T-cell (primary cell): ENCODE measurements at regions not wholly inside any gene's neighbourhood (a gene's known extent, or its start where the extent isn't known, plus 50 kb on each side); places are given as distances from the start of the nearest gene placed in this dataset.

Experiments
- ATAC-seq, 4 experiments: fragments of 200-7000 bp in 3 of 4; fragments of 150-1000 bp in 1 of 4; cut with Tn5 transposase; replicated peaks in 1 of 4; 1 replicate in 3 of 4; 2 replicates in 1 of 4; pipeline ENCODE4 v1.10.0; 2021; ENCODE audit warnings: moderate library complexity in 3 of 4, mild to moderate bottlenecking in 2 of 4, moderate number of reproducible peaks in 1 of 4
- CTCF ChIA-PET, 2 donors: fragments of 300-600 bp; sonication (Branson Sonifier 250); formaldehyde crosslinking; loops; one replicate each; lab custom pipeline; 2022; ENCODE audit warnings: antibody characterized with exemption in 2 of 2; lab: Charles Lee
- POLR2A ChIA-PET, 2 donors: fragments of 300-600 bp; sonication (Branson Sonifier 250); formaldehyde crosslinking; loops; one replicate each; lab custom pipeline; 2022; ENCODE audit warnings: antibody characterized with exemption in 2 of 2; lab: Charles Lee
- DNase-seq, 35 experiments: peaks; one replicate each; pipeline versions ENCODE4 v3.0.0 to v3.0.0-alpha.2; 2013 to 2023
- H3K27ac ChIP-seq: one replicate; pipeline ENCODE4 v1.5.1; 2013; ENCODE audit warnings: low read length
- H3K27me3 ChIP-seq, 2 experiments: replicated peaks in 1 of 2; 1 replicate in 1 of 2; 2 replicates in 1 of 2; pipeline versions ENCODE4 v1.6.1 to v1.7.0; 2013; ENCODE audit warnings: low read length in 1 of 2, mixed read lengths in 1 of 2; ENCODE audit not compliant: control insufficient read depth in 2 of 2, insufficient read depth in 2 of 2; ENCODE audit errors: extremely low read depth in 1 of 2
- H3K36me3 ChIP-seq, 2 donors: 1 replicate in 1 of 2; 2 replicates in 1 of 2; pipeline versions ENCODE4 v1.6.1 to v1.7.0; 2013; ENCODE audit warnings: low read length in 1 of 2; ENCODE audit not compliant: control insufficient read depth in 2 of 2, insufficient read depth in 1 of 2; ENCODE audit errors: extremely low read depth in 1 of 2
- H3K4me1 ChIP-seq, 2 experiments: 1 replicate in 1 of 2; 2 replicates in 1 of 2; pipeline versions ENCODE4 v1.6.1 to v1.7.0; 2013; ENCODE audit warnings: low read length in 2 of 2, mixed read lengths in 1 of 2; ENCODE audit not compliant: insufficient read depth in 2 of 2, control insufficient read depth in 1 of 2; ENCODE audit errors: extremely low read depth in 1 of 2
- H3K4me3 ChIP-seq, 2 donors: 1 replicate in 1 of 2; 2 replicates in 1 of 2; pipeline versions ENCODE4 v1.5.1 to v1.7.0; 2013; ENCODE audit warnings: mild to moderate bottlenecking in 2 of 2, low read length in 1 of 2, moderate library complexity in 1 of 2; ENCODE audit not compliant: control insufficient read depth in 1 of 2; ENCODE audit errors: extremely low read depth in 1 of 2
- H3K9me3 ChIP-seq: 2 replicates; pipeline ENCODE4 v1.7.0; 2013
- H3K27ac Mint-ChIP-seq, 2 donors: one replicate each; pipeline ENCODE4 v1.8.0; 2020 to 2021; ENCODE audit warnings: mild to moderate bottlenecking in 2 of 2, mixed read lengths in 2 of 2
- H3K27me3 Mint-ChIP-seq, 2 donors: one replicate each; pipeline ENCODE4 v1.8.0; 2021 to 2022; ENCODE audit warnings: mixed read lengths in 2 of 2
- H3K36me3 Mint-ChIP-seq: one replicate; pipeline ENCODE4 v1.8.0; 2021; ENCODE audit warnings: mixed read lengths
- H3K4me1 Mint-ChIP-seq, 3 donors: one replicate each; pipeline ENCODE4 v1.8.0; 2020 to 2022; ENCODE audit warnings: mixed read lengths in 3 of 3, mild to moderate bottlenecking in 1 of 3
- H3K4me3 Mint-ChIP-seq, 3 donors: one replicate each; pipeline ENCODE4 v1.8.0; 2020 to 2022; ENCODE audit warnings: mild to moderate bottlenecking in 3 of 3, mixed read lengths in 3 of 3, moderate library complexity in 3 of 3
- H3K9me3 Mint-ChIP-seq, 3 donors: one replicate each; pipeline ENCODE4 v1.8.0; 2020 to 2022; ENCODE audit warnings: mixed read lengths in 3 of 3
- WGBS: methylation state at CpG from one replicate; pipeline ENCODE4 v1.1.5; 2013; ENCODE audit warnings: missing lambda C conversion rate; ENCODE audit not compliant: insufficient coverage; 5-methylcytosine and 5-hydroxymethylcytosine counted together

GRCh38 chr2:117562654-117563053 is 251.8 kb upstream of the DDX18 start:
- H3K27me3 Mint-ChIP-seq = no peaks in the 10 kb centered on the region
- H3K27ac ChIP-seq = no peak overlapping the region
- H3K4me1 ChIP-seq = no peaks in the 10 kb centered on the region
- CTCF ChIA-PET = no interaction called here
- H3K4me1 Mint-ChIP-seq = no peaks in the 10 kb centered on the region
- DNase-seq = no peak
- H3K36me3 Mint-ChIP-seq = no peaks in the 10 kb centered on the region
- H3K27ac Mint-ChIP-seq = no peak overlapping the region
- WGBS = 79% methylated on average over 2 of the region's 3 CpGs
- no peaks in the 10 kb centered on the region for H3K9me3 ChIP-seq
- POLR2A ChIA-PET = no interaction called here
- no peak overlapping the region for H3K4me3 ChIP-seq
- H3K9me3 Mint-ChIP-seq = peaks cover 7 to 16% (median 12%) of the 10 kb centered on the region in 3 donors
- no peak for ATAC-seq
- H3K4me3 Mint-ChIP-seq = no peak overlapping the region
- no peaks in the 10 kb centered on the region for H3K36me3 ChIP-seq
- H3K27me3 ChIP-seq = no peaks in the 10 kb centered on the region

GRCh38 chr2:117571590-117572349 is 242.7 kb upstream of the DDX18 start:
- DNase-seq = no peak
- ChIA-PET CTCF (no interaction called here), POLR2A (no interaction called here)
- H3K4me1 ChIP-seq = no peaks in the 10 kb centered on the region
- H3K9me3 ChIP-seq = no peaks in the 10 kb centered on the region
- H3K27me3 ChIP-seq = no peaks in the 10 kb centered on the region
- 100% methylated on average over 2 of the region's 3 CpGs for WGBS
- H3K27me3 Mint-ChIP-seq = no peaks in the 10 kb centered on the region
- H3K27ac Mint-ChIP-seq = no peak overlapping the region
- H3K27ac ChIP-seq = no peak overlapping the region
- no peak for ATAC-seq
- no peaks in the 10 kb centered on the region for H3K36me3 Mint-ChIP-seq
- no peaks in the 10 kb centered on the region for H3K36me3 ChIP-seq
- H3K4me1 Mint-ChIP-seq = no peaks in the 10 kb centered on the region
- no peak overlapping the region for H3K4me3 ChIP-seq
- peaks cover 12 to 30% (median 18%) of the 10 kb centered on the region in 3 donors for H3K9me3 Mint-ChIP-seq
- no peak overlapping the region for H3K4me3 Mint-ChIP-seq

GRCh38 chr2:117587310-117587709 is 227.2 kb upstream of the DDX18 start:
- Histone ChIP-seq H3K27ac (no peak overlapping the region), H3K36me3 (no peaks in the 10 kb centered on the region), H3K27me3 (no peaks in the 10 kb centered on the region), H3K4me3 (no peak overlapping the region), H3K4me1 (no peaks in the 10 kb centered on the region), H3K9me3 (no peaks in the 10 kb centered on the region)
- H3K27ac Mint-ChIP-seq = no peak overlapping the region
- H3K36me3 Mint-ChIP-seq = no peaks in the 10 kb centered on the region
- no peaks in the 10 kb centered on the region for H3K4me1 Mint-ChIP-seq
- ATAC-seq (no peak), DNase-seq (no peak)
- WGBS = no CpG with 5 or more reads among the region's 4 CpGs
- H3K27me3 Mint-ChIP-seq = no peaks in the 10 kb centered on the region
- no peak overlapping the region for H3K4me3 Mint-ChIP-seq
- ChIA-PET POLR2A (no interaction called here), CTCF (no interaction called here)
- peaks cover 0 to 23% (median 21%) of the 10 kb centered on the region in 3 donors for H3K9me3 Mint-ChIP-seq

GRCh38 chr2:117603060-117603459 is 211.4 kb upstream of the DDX18 start:
- no peak overlapping the region for H3K4me3 Mint-ChIP-seq
- Histone ChIP-seq H3K27ac (no peak overlapping the region), H3K36me3 (no peaks in the 10 kb centered on the region), H3K4me3 (no peak overlapping the region), H3K27me3 (no peaks in the 10 kb centered on the region), H3K9me3 (no peaks in the 10 kb centered on the region), H3K4me1 (no peaks in the 10 kb centered on the region)
- H3K27me3 Mint-ChIP-seq = peaks cover 0 to 7% of the 10 kb centered on the region in 2 donors
- ATAC-seq = no peak
- DNase-seq = no peak
- ChIA-PET CTCF (no interaction called here), POLR2A (no interaction called here)
- H3K9me3 Mint-ChIP-seq = peaks cover 0 to 21% (median 18%) of the 10 kb centered on the region in 3 donors
- no peak overlapping the region for H3K27ac Mint-ChIP-seq
- WGBS = 100% methylated on average over 1 of the region's 3 CpGs
- no peaks in the 10 kb centered on the region for H3K4me1 Mint-ChIP-seq
- H3K36me3 Mint-ChIP-seq = no peaks in the 10 kb centered on the region

GRCh38 chr2:117603567-117603966 is 210.9 kb upstream of the DDX18 start:
- H3K36me3 Mint-ChIP-seq = no peaks in the 10 kb centered on the region
- no peak for ATAC-seq
- no peak for DNase-seq
- peaks cover 0 to 18% (median 16%) of the 10 kb centered on the region in 3 donors for H3K9me3 Mint-ChIP-seq
- H3K27me3 Mint-ChIP-seq = peaks cover 0 to 5% of the 10 kb centered on the region in 2 donors
- Histone ChIP-seq H3K9me3 (no peaks in the 10 kb centered on the region), H3K4me3 (no peak overlapping the region), H3K36me3 (no peaks in the 10 kb centered on the region), H3K27ac (no peak overlapping the region), H3K27me3 (peaks cover 0 to 1% of the 10 kb centered on the region in 2 experiments), H3K4me1 (no peaks in the 10 kb centered on the region)
- WGBS = 85% methylated on average over 4 of the region's 5 CpGs
- ChIA-PET CTCF (no interaction called here), POLR2A (no interaction called here)
- no peak overlapping the region for H3K27ac Mint-ChIP-seq
- H3K4me1 Mint-ChIP-seq = no peaks in the 10 kb centered on the region
- no peak overlapping the region for H3K4me3 Mint-ChIP-seq

- Mint-ChIP-seq H3K36me3 (no peaks in the 10 kb centered on the region), H3K4me3 (no peak overlapping the region), H3K9me3 (peaks cover 0 to 8% (median 7%) of the 10 kb centered on the region in 3 donors), H3K4me1 (no peaks in the 10 kb centered on the region), H3K27me3 (no peaks in the 10 kb centered on the region), H3K27ac (no peak overlapping the region)
- no peak overlapping the region for H3K27ac ChIP-seq
- H3K27me3 ChIP-seq = peaks cover 0 to 6% of the 10 kb centered on the region in 2 experiments
- DNase-seq (no peak), ATAC-seq (no peak)
- ChIA-PET CTCF (no interaction called here), POLR2A (no interaction called here)
- no peaks in the 10 kb centered on the region for H3K36me3 ChIP-seq
- WGBS = 100% methylated on average over 1 of the region's 2 CpGs
- H3K4me1 ChIP-seq = no peaks in the 10 kb centered on the region
- H3K4me3 ChIP-seq = no peak overlapping the region
- no peaks in the 10 kb centered on the region for H3K9me3 ChIP-seq
Observed at GRCh38 chr2:117607202-117607601, 207.3 kb upstream of the DDX18 start.
